ENCODE measurements at regions not wholly inside any gene's neighbourhood (a gene's known extent, or its start where the extent isn't known, plus 50 kb on each side); places are given as distances from the start of the nearest gene placed in this dataset.

GRCh38 chr4:62913065-62913464 lies 1496.2 kb downstream of the TECRL start:
- no peak for TF ChIP-seq CTCF (conservative IDR thresholded peaks at IDR 0.05)
- H3K9me3 ChIP-seq (ENCODE audit: control insufficient read depth, low read depth, low read length), result no peaks in the 10 kb centered on the region
- WGBS (ENCODE audit: extremely low coverage, insufficient read length, low lambda C conversion rate), result no CpG with 5 or more reads among the region's 1 CpG
- no peaks in the 10 kb centered on the region for H3K9me3 Mint-ChIP-seq
- H3K9ac ChIP-seq (ENCODE audit: extremely low read depth, insufficient read length, low read length), result no peak overlapping the region
- H3K4me1 ChIP-seq (ENCODE audit: insufficient read depth, low read length), result no peaks in the 10 kb centered on the region
- no peaks in the 10 kb centered on the region for H3K27me3 Mint-ChIP-seq (ENCODE audit: low read depth)
- no peaks in the 10 kb centered on the region for H3K79me1 ChIP-seq (ENCODE audit: insufficient read depth, low read depth, low read length, poor library complexity, severe bottlenecking)
- no peak overlapping the region for H4K91ac ChIP-seq (ENCODE audit: insufficient read length, low read depth, low read length)
- H4K20me1 ChIP-seq (ENCODE audit: control insufficient read depth, insufficient read depth, insufficient read length), result no peaks in the 10 kb centered on the region
- H2AFZ ChIP-seq (ENCODE audit: low read length), result no peak overlapping the region
- no peak overlapping the region for H2BK120ac ChIP-seq (ENCODE audit: low read depth, low read length, poor library complexity, severe bottlenecking)
- no peaks in the 10 kb centered on the region for H3K36me3 Mint-ChIP-seq (ENCODE audit: insufficient read depth in 1 of 3, low read depth in 3 of 3)
- H4K8ac ChIP-seq (replicated peaks; ENCODE audit: insufficient read length, low read depth, low read length), result no peak overlapping the region
- no peak overlapping the region for H3K4me3 Mint-ChIP-seq
- no peak overlapping the region for H2BK12ac ChIP-seq (ENCODE audit: insufficient read length, low read depth, low read length)
- no peak overlapping the region for H3K4me2 ChIP-seq (ENCODE audit: insufficient read depth, insufficient read length, low read length)
- no peaks in the 10 kb centered on the region for H3K27me3 ChIP-seq (ENCODE audit: insufficient read depth, low read length)
- H3K56ac ChIP-seq (ENCODE audit: insufficient read length, low read depth, low read length), result no peak overlapping the region
- no peak overlapping the region for H3T11ph ChIP-seq (ENCODE audit: low read length)
- DNase-seq, result no peak
- no peak overlapping the region for H2BK15ac ChIP-seq (ENCODE audit: low read depth, low read length)
- no peak overlapping the region for H3K14ac ChIP-seq (ENCODE audit: insufficient read depth, low read length)
- no peaks in the 10 kb centered on the region for H3K79me2 ChIP-seq (ENCODE audit: insufficient read depth, low read length)
- H3K23ac ChIP-seq (ENCODE audit: insufficient read length, low read depth, low read length), result no peak overlapping the region
- H3K27ac Mint-ChIP-seq, result no peak overlapping the region
- no peak overlapping the region for H4K5ac ChIP-seq (ENCODE audit: insufficient read length, low read depth, low read length)
- H3K23me2 ChIP-seq (ENCODE audit: insufficient read length, low read depth, low read length, poor library complexity, severe bottlenecking), result no peaks in the 10 kb centered on the region
- no peak overlapping the region for H2AK5ac ChIP-seq (ENCODE audit: insufficient read length, low read length)
- no peak overlapping the region for H2BK20ac ChIP-seq (ENCODE audit: low read depth, low read length, poor library complexity, severe bottlenecking)
- H3K18ac ChIP-seq (ENCODE audit: insufficient read length, low read depth, low read length), result no peak overlapping the region
- H3K4ac ChIP-seq (ENCODE audit: low read depth, low read length), result no peak overlapping the region
- no peak overlapping the region for H3K27ac ChIP-seq (ENCODE audit: insufficient read length, low read depth, low read length)
- 0 out of 4 replicates have a peak, but pooled peaks cover 0 to 4% of the 10 kb centered on the region in 2 experiments for H3K4me1 Mint-ChIP-seq
- no peak overlapping the region for H2BK5ac ChIP-seq (ENCODE audit: insufficient read length, low read length)

Measured in H9 (cell line).